HepG2 (cell line): ENCODE measurements at regions not wholly inside any gene's neighbourhood (a gene's known extent, or its start where the extent isn't known, plus 50 kb on each side); places are given as distances from the start of the nearest gene placed in this dataset.
A peak's percentile ranks its signal among the peaks of the same experiment; 100 is the strongest.

ENCODE experiments used
- ATAC-seq: fragments of 200-7000 bp; cut with Tn5 transposase; 3 replicates; pipeline ENCODE4 v1.9.1; 2020; ENCODE audit warnings: mild to moderate bottlenecking, moderate library complexity
- BruUV-seq: library from RNA; stranded (reverse); fragments of 400-500 nt; replicated peaks from 2 replicates; lab custom pipeline; 2021; lab: Mats Ljungman, UMichigan
- CTCF ChIA-PET: fragments of 300-600 bp; formaldehyde crosslinking; extraction: SDS; loops from one replicate; lab custom pipeline; 2021; ENCODE audit warnings: low total read pairs, inconsistent platforms, low intra/inter-chr PET ratio; lab: Yijun Ruan, JAX
- POLR2A ChIA-PET: fragments of 350-600 bp; sonication (Branson Sonifier 250); formaldehyde crosslinking; loops from one replicate; lab custom pipeline; 2020; ENCODE audit warnings: antibody characterized with exemption, inconsistent platforms; lab: Yijun Ruan, JAX
- DNase-seq: peaks from one replicate; pipeline ENCODE4 v3.0.0-alpha.2; 2015; ENCODE audit warnings: low spot score
- FAIRE-seq: peaks from 3 replicates; lab custom pipeline; 2011; peaks lifted over from hg19 to GRCh38; lab: Jason Lieb, UNC
- H2AFZ ChIP-seq: one replicate; pipeline ENCODE4 v1.6.1; 2011; ENCODE audit warnings: low read length, inconsistent platforms
- H3K27ac ChIP-seq: fragments of 300-600 bp; 3 replicates; pipeline ENCODE4 v1.8.0; 2011; ENCODE audit warnings: mixed run types, mild to moderate bottlenecking, mixed read lengths, low read length, inconsistent platforms; ENCODE audit not compliant: insufficient read depth; ENCODE audit errors: extremely low read length
- H3K27me3 ChIP-seq, 2 experiments: fragments of 200-600 bp in 1 of 2; 2 replicates in 1 of 2; 3 replicates in 1 of 2; pipeline versions ENCODE4 v1.6.0 to v1.8.0; 2011; ENCODE audit warnings: low read length in 2 of 2, mild to moderate bottlenecking in 2 of 2, moderate library complexity in 2 of 2, inconsistent platforms in 1 of 2; ENCODE audit not compliant: insufficient read depth in 2 of 2, control insufficient read depth in 1 of 2
- H3K36me3 ChIP-seq, 2 experiments: fragments of 200-600 bp in 1 of 2; replicated peaks in 1 of 2; 2 replicates in 1 of 2; 3 replicates in 1 of 2; pipeline versions ENCODE4 v1.5.1 to v1.8.0; 2011; ENCODE audit warnings: low read length in 2 of 2, inconsistent platforms in 1 of 2; ENCODE audit not compliant: insufficient read depth in 2 of 2, control insufficient read depth in 1 of 2
- H3K4me1 ChIP-seq: 2 replicates; pipeline ENCODE4 v1.5.1; 2012; ENCODE audit warnings: low read length, inconsistent platforms; ENCODE audit not compliant: insufficient read depth
- H3K4me2 ChIP-seq: 2 replicates; pipeline ENCODE4 v1.6.0; 2011; ENCODE audit warnings: low read depth, low read length, inconsistent platforms
- H3K4me3 ChIP-seq, 3 experiments: fragments of 200-600 bp in 1 of 3; sonication (generic), shearing (Covaris generic) in 1 of 3; replicated peaks in 1 of 3; 2 replicates each; pipeline ENCODE4 v1.5.1; 2011 to 2016; ENCODE audit warnings: low read length in 3 of 3, inconsistent platforms in 2 of 3, low read depth in 2 of 3, mild to moderate bottlenecking in 2 of 3, control low read depth in 1 of 3, mixed read lengths in 1 of 3; ENCODE audit not compliant: insufficient read depth in 1 of 3
- H3K79me2 ChIP-seq: one replicate; pipeline ENCODE4 v1.6.1; 2011; ENCODE audit warnings: low read length, inconsistent platforms; ENCODE audit not compliant: insufficient read depth
- H3K9ac ChIP-seq: 2 replicates; pipeline ENCODE4 v1.6.0; 2011; ENCODE audit warnings: mild to moderate bottlenecking, low read depth, low read length, inconsistent platforms; ENCODE audit not compliant: insufficient read depth
- H3K9me3 ChIP-seq: 2 replicates; pipeline ENCODE4 v1.5.1; 2012; ENCODE audit warnings: mild to moderate bottlenecking, low read length
- H4K20me1 ChIP-seq: 2 replicates; pipeline ENCODE4 v1.6.0; 2011; ENCODE audit warnings: inconsistent platforms, mild to moderate bottlenecking, low read length, moderate library complexity; ENCODE audit not compliant: insufficient read depth
- BORCS8-MEF2B ChIP-seq: sonication (generic); formaldehyde crosslinking; IDR thresholded peaks from 2 replicates; pipeline ENCODE4 v1.8.0; 2022; ENCODE audit warnings: mild to moderate bottlenecking, missing genetic modification reagents
- CREB1 ChIP-seq, 2 experiments: fragments of 450-650 bp in 1 of 2; IDR thresholded peaks; 2 replicates each; pipeline ENCODE4 v1.6.1; 2016 to 2017; ENCODE audit warnings: control low read depth in 1 of 2, mild to moderate bottlenecking in 1 of 2, missing compliant biosample characterization in 1 of 2, missing genetic modification characterization in 1 of 2
- DMAP1 ChIP-seq: IDR thresholded peaks from 2 replicates; pipeline ENCODE4 v1.6.1; 2016
- HNF4G ChIP-seq, 2 experiments: sonication (generic) in 1 of 2; formaldehyde crosslinking in 1 of 2; IDR thresholded peaks; 2 replicates each; pipeline versions ENCODE4 v1.4.0 to v1.6.1; 2011 to 2020; ENCODE audit warnings: borderline replicate concordance in 2 of 2, low read depth in 2 of 2, mild to moderate bottlenecking in 2 of 2, low read length in 1 of 2, missing genetic modification reagents in 1 of 2, moderate library complexity in 1 of 2
- IRX3 ChIP-seq: sonication (generic); formaldehyde crosslinking; IDR thresholded peaks from 2 replicates; pipeline ENCODE4 v1.8.1; 2023; ENCODE audit warnings: mild to moderate bottlenecking, low read depth, missing genetic modification reagents, borderline replicate concordance
- MEIS2 ChIP-seq: sonication (generic); formaldehyde crosslinking; IDR thresholded peaks from 2 replicates; pipeline ENCODE4 v1.9.0; 2021; ENCODE audit warnings: mild to moderate bottlenecking, missing genetic modification reagents
- MYC ChIP-seq: sonication (generic); formaldehyde crosslinking; IDR thresholded peaks from 2 replicates; pipeline ENCODE4 v1.9.0; 2021; ENCODE audit warnings: missing genetic modification reagents, borderline replicate concordance
- NCOA5 ChIP-seq: sonication (generic); formaldehyde crosslinking; IDR thresholded peaks from 2 replicates; pipeline ENCODE4 v1.4.0; 2020; ENCODE audit warnings: missing genetic modification reagents
- NR1H2 ChIP-seq: sonication (generic); formaldehyde crosslinking; IDR thresholded peaks from 2 replicates; pipeline ENCODE4 v1.8.1; 2022; ENCODE audit warnings: low read depth, missing genetic modification reagents, borderline replicate concordance
- PTBP1 ChIP-seq: fragments of 200-400 bp; formaldehyde crosslinking; IDR thresholded peaks from 2 replicates; pipeline ENCODE4 v1.6.1; 2018; ENCODE audit warnings: low read length, low read depth; ENCODE audit not compliant: poor library complexity, severe bottlenecking
- U2AF1 ChIP-seq: fragments of 200-400 bp; formaldehyde crosslinking; optimal IDR thresholded peaks from 2 replicates; pipeline ENCODE3; 2017; ENCODE audit warnings: mild to moderate bottlenecking, low read depth, low read length
- ZBTB3 ChIP-seq: sonication (generic); formaldehyde crosslinking; IDR thresholded peaks from 2 replicates; pipeline ENCODE4 v1.4.0; 2020; ENCODE audit warnings: low read depth, mild to moderate bottlenecking, moderate library complexity, missing genetic modification reagents, borderline replicate concordance
- ZFP36L1 ChIP-seq: sonication (generic); formaldehyde crosslinking; IDR thresholded peaks from 2 replicates; pipeline ENCODE4 v1.8.0; 2022; ENCODE audit warnings: mild to moderate bottlenecking, missing genetic modification reagents, moderate library complexity
- ZNF577 ChIP-seq: sonication (generic); formaldehyde crosslinking; IDR thresholded peaks from 2 replicates; pipeline ENCODE4 v1.4.0; 2020; ENCODE audit warnings: mild to moderate bottlenecking, low read depth, missing genetic modification reagents, borderline replicate concordance
- ZNF678 ChIP-seq: sonication (generic); formaldehyde crosslinking; IDR thresholded peaks from 2 replicates; pipeline ENCODE4 v1.4.0; 2020; ENCODE audit warnings: mild to moderate bottlenecking, missing genetic modification reagents
- WGBS: methylation state at CpG from one replicate; pipeline ENCODE4 v1.1.6; 2017; ENCODE audit warnings: low lambda C conversion rate; 5-methylcytosine and 5-hydroxymethylcytosine counted together
- in situ Hi-C: cut with HindIII; loops from 2 replicates; pipeline ENCODE4 v1.10.0; 2017; ENCODE audit warnings: low pct_unique_long_range_greater_than_20kb; ENCODE audit not compliant: extremely low pct_ligation_motif_present
- intact Hi-C: fragments of 100-400 bp; cut with micrococcal nuclease; formaldehyde crosslinking; loops from one replicate; pipeline ENCODE4 v1.10.0; 2022; ENCODE audit not compliant: unreplicated experiment
- TF ChIP-seq, protein P1 (sequence below): sonication (generic); formaldehyde crosslinking; IDR thresholded peaks from 2 replicates; pipeline ENCODE4 v1.8.1; 2022; ENCODE audit warnings: low read depth, mild to moderate bottlenecking, missing genetic modification reagents
- TF ChIP-seq, protein P2 (sequence below): fragments of 450-650 bp; IDR thresholded peaks from 2 replicates; pipeline ENCODE4 v1.6.1; 2016

DNA sequence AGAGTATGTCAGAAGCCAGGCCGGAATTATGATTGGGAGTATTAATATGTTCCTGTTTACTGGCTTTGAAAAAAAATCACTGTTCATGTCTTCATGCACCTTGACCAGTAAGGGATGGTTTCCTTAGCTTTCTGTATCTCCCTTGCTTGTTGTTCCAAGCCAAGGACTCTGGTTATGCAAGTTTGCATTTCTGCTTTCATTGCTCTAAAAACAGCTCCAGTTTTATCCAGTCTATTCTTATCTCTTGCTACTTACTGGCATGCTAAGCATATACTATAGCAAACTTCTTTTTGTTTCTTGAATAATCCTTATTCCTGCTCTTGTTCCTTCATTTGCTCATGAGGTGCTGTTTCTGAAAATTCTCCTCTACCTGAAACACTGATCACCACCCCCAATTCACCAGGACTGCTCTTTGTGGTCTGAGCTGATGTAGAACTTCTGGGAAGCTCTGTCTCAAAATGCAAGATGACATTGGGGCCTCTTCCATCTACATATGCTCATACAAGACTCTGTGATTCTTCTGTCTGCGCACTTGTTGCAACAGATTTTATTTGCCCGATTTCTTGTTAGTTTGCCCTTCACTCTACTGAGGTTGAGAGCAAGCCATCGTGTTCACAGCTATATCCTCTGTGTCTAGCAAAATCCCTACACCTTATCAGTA lies 173.0 kb downstream of the EBLN2 start (continued):
- TF ChIP-seq NR1H2 (CRISPR knock-in tag) (no peak), ZNF678 (CRISPR knock-in tag) (no peak)
- TF ChIP-seq, protein P1, sequence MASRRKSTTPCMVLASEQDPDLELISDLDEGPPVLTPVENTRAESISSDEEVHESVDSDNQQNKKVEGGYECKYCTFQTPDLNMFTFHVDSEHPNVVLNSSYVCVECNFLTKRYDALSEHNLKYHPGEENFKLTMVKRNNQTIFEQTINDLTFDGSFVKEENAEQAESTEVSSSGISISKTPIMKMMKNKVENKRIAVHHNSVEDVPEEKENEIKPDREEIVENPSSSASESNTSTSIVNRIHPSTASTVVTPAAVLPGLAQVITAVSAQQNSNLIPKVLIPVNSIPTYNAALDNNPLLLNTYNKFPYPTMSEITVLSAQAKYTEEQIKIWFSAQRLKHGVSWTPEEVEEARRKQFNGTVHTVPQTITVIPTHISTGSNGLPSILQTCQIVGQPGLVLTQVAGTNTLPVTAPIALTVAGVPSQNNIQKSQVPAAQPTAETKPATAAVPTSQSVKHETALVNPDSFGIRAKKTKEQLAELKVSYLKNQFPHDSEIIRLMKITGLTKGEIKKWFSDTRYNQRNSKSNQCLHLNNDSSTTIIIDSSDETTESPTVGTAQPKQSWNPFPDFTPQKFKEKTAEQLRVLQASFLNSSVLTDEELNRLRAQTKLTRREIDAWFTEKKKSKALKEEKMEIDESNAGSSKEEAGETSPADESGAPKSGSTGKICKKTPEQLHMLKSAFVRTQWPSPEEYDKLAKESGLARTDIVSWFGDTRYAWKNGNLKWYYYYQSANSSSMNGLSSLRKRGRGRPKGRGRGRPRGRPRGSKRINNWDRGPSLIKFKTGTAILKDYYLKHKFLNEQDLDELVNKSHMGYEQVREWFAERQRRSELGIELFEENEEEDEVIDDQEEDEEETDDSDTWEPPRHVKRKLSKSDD: no peak

DNA sequence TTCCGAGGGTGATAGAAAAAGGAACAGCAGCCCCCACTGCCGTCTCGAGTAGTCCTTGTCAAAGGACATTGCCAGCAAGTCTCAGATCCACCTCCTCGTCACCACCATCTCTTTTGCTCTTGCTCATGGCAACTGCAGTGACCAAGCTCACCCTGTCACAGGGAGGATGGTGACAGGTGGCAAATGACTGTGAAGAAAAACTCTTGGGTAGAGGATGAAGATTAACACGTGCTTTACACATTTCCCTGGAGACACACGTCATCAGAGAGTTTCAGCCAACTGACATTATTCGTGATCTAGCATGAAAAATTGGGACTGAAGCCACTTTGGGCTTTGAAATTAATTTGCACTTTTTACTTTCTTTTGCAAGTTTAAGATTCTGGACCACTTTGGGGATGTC lies 174.3 kb downstream of the EBLN2 start:
- H4K20me1 ChIP-seq: no peaks in the 10 kb centered on the region
- FAIRE-seq: no peak
- ATAC-seq: no peak
- no peak overlapping the region for H2AFZ ChIP-seq
- ChIA-PET CTCF (no interaction called here), POLR2A (no interaction called here)
- TF ChIP-seq U2AF1 (no peak), ZFP36L1 (no peak), MEIS2 (CRISPR knock-in tag) (no peak), DMAP1 (CRISPR knock-in tag) (no peak), PTBP1 (no peak), IRX3 (CRISPR knock-in tag) (no peak), HNF4G (IDR thresholded peaks at IDR 0.05; ENCODE audit: borderline replicate concordance, low read depth, low read length) (no peak), HNF4G (CRISPR knock-in tag; IDR thresholded peaks at IDR 0.05; ENCODE audit: borderline replicate concordance, low read depth) (no peak), ZNF577 (CRISPR knock-in tag) (no peak), NCOA5 (CRISPR knock-in tag) (no peak), CREB1 (IDR thresholded peaks at IDR 0.05) (peak; percentile 72), CREB1 (CRISPR knock-in tag; IDR thresholded peaks at IDR 0.05) (no peak), MYC (CRISPR knock-in tag) (no peak), BORCS8-MEF2B (CRISPR knock-in tag) (no peak), ZBTB3 (CRISPR knock-in tag) (no peak)
- TF ChIP-seq, protein P2, sequence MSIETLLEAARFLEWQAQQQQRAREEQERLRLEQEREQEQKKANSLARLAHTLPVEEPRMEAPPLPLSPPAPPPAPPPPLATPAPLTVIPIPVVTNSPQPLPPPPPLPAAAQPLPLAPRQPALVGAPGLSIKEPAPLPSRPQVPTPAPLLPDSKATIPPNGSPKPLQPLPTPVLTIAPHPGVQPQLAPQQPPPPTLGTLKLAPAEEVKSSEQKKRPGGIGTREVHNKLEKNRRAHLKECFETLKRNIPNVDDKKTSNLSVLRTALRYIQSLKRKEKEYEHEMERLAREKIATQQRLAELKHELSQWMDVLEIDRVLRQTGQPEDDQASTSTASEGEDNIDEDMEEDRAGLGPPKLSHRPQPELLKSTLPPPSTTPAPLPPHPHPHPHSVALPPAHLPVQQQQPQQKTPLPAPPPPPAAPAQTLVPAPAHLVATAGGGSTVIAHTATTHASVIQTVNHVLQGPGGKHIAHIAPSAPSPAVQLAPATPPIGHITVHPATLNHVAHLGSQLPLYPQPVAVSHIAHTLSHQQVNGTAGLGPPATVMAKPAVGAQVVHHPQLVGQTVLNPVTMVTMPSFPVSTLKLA: peak; percentile 23; the same call in 1 of the 2 replicates
- in situ Hi-C loops (no loop called here), intact Hi-C loops (no loop called here)
- H3K4me2 ChIP-seq: no peak overlapping the region
- H3K79me2 ChIP-seq: no peaks in the 10 kb centered on the region
- H3K27ac ChIP-seq: no peak overlapping the region
- no peak for DNase-seq
- H3K36me3 ChIP-seq: no peaks in the 10 kb centered on the region
- H3K27me3 ChIP-seq: no peaks in the 10 kb centered on the region
- H3K4me3 ChIP-seq: no peak overlapping the region
- H3K9me3 ChIP-seq: no peaks in the 10 kb centered on the region
- no peaks in the 10 kb centered on the region for H3K4me1 ChIP-seq
- no TSS peak for BruUV-seq
- no peak overlapping the region for H3K9ac ChIP-seq
- WGBS: 26% methylated on average over 7 of the region's 7 CpGs
